Sigmoid colon (tissue), 4 donors: ENCODE measurements at regions not wholly inside any gene's neighbourhood (a gene's known extent, or its start where the extent isn't known, plus 50 kb on each side); places are given as distances from the start of the nearest gene placed in this dataset.

Experiments
- EP300 ChIP-seq, 4 donors: sonication (generic); formaldehyde crosslinking; IDR thresholded peaks; one replicate each; pipeline ENCODE4 v1.6.1; 2017; ENCODE audit warnings: antibody characterized with exemption in 4 of 4
- POLR2AphosphoS5 ChIP-seq, 4 donors: sonication (generic); formaldehyde crosslinking; IDR thresholded peaks; one replicate each; pipeline ENCODE4 v1.6.1; 2017; ENCODE audit warnings: antibody characterized with exemption in 4 of 4
- TF ChIP-seq, protein P1 (sequence below), 4 experiments: fragments of 450-650 bp in 3 of 4; fragments of 200-600 bp in 1 of 4; IDR thresholded peaks; one replicate each; pipeline ENCODE4 v1.5.1; 2016 to 2019; ENCODE audit warnings: antibody characterized with exemption in 4 of 4, mild to moderate bottlenecking in 3 of 4, moderate library complexity in 2 of 4

DNA sequence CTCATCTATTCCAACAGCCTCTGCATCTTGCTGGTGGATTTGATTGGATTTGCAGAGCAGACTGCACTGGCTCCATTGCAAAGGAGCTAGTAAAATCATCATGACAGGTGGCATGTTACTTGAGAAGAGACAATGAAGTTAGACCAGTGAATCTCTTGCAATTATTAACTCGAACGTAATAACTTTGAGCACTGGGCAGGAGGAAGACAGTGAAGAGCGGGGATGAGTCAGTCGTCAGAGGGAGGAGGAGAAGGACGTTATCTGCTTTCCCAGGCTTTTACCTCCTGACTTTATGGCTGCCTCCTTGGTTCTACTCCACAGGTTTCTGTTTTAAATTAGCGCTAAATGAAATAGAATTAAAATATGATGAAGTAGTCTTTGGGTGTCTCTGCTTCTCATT is 257.8 kb upstream of the IPO5 start:
- TF ChIP-seq EP300 (IDR thresholded peaks at IDR 0.05), result no peak
- TF ChIP-seq, protein P1, sequence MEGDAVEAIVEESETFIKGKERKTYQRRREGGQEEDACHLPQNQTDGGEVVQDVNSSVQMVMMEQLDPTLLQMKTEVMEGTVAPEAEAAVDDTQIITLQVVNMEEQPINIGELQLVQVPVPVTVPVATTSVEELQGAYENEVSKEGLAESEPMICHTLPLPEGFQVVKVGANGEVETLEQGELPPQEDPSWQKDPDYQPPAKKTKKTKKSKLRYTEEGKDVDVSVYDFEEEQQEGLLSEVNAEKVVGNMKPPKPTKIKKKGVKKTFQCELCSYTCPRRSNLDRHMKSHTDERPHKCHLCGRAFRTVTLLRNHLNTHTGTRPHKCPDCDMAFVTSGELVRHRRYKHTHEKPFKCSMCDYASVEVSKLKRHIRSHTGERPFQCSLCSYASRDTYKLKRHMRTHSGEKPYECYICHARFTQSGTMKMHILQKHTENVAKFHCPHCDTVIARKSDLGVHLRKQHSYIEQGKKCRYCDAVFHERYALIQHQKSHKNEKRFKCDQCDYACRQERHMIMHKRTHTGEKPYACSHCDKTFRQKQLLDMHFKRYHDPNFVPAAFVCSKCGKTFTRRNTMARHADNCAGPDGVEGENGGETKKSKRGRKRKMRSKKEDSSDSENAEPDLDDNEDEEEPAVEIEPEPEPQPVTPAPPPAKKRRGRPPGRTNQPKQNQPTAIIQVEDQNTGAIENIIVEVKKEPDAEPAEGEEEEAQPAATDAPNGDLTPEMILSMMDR (IDR thresholded peaks at IDR 0.05), result no peak
- no peak for TF ChIP-seq POLR2AphosphoS5 (IDR thresholded peaks at IDR 0.05)
